ENCODE measurements at regions not wholly inside any gene's neighbourhood (a gene's known extent, or its start where the extent isn't known, plus 50 kb on each side); places are given as distances from the start of the nearest gene placed in this dataset.

DNA sequence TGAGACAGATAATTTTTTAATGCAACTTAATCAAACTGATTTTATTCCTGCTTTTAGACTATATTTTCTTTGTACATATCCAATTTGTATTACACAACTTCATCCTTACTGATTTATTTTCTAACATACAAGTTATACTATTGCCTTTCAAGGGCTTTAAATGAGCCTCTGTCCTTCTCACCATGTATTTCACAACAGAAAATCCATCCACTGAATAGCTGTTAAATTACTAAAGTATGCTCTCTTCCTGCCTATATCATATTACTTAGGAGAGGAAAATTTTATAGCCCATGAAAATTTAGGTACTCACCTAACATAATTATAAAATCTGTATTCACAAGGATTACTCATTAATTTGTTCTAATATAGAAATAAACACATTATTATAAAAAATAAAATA lies 528.6 kb downstream of the ANKRD50 start:
- Histone ChIP-seq H3K27ac (no peak overlapping the region), H3K9me3 (no peaks in the 10 kb centered on the region), H3K4me1 (no peaks in the 10 kb centered on the region), H3K36me3 (no peaks in the 10 kb centered on the region), H3K4me3 (no peak overlapping the region), H3K27me3 (no peaks in the 10 kb centered on the region)
- no peak for DNase-seq (ENCODE audit: low spot score in 2 of 2)
- TF ChIP-seq POLR2A (IDR thresholded peaks at IDR 0.05), result no peak
- no peak for TF ChIP-seq POLR2AphosphoS5 (IDR thresholded peaks at IDR 0.05)
- TF ChIP-seq, protein P1, sequence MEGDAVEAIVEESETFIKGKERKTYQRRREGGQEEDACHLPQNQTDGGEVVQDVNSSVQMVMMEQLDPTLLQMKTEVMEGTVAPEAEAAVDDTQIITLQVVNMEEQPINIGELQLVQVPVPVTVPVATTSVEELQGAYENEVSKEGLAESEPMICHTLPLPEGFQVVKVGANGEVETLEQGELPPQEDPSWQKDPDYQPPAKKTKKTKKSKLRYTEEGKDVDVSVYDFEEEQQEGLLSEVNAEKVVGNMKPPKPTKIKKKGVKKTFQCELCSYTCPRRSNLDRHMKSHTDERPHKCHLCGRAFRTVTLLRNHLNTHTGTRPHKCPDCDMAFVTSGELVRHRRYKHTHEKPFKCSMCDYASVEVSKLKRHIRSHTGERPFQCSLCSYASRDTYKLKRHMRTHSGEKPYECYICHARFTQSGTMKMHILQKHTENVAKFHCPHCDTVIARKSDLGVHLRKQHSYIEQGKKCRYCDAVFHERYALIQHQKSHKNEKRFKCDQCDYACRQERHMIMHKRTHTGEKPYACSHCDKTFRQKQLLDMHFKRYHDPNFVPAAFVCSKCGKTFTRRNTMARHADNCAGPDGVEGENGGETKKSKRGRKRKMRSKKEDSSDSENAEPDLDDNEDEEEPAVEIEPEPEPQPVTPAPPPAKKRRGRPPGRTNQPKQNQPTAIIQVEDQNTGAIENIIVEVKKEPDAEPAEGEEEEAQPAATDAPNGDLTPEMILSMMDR (IDR thresholded peaks at IDR 0.05), result no peak
- no peak for TF ChIP-seq EP300 (IDR thresholded peaks at IDR 0.05)

DNA sequence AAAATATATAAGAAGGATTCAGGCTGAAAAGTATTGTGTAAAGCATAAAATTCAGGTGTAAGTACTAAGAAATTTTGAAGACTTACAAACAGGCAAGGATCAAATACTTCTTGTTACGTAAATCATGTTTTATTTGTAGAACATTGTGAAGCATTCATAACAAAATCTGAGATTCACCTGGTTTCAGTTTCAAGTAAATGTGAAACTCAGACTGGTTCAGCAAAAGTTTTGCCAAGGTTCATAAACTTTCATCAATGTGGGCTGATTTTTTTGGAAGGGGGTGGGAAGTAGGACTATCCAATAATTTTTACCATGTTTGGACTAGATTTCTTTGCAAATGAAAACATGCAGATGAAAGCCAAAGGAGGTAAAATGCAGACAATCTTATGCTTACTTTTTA lies 527.7 kb downstream of the ANKRD50 start:
- Histone ChIP-seq H3K27ac (no peak overlapping the region), H3K27me3 (no peaks in the 10 kb centered on the region), H3K4me3 (no peak overlapping the region), H3K36me3 (no peaks in the 10 kb centered on the region), H3K4me1 (no peaks in the 10 kb centered on the region), H3K9me3 (no peaks in the 10 kb centered on the region)
- 84% methylated on average over 1 of the region's 1 CpG for WGBS
- DNase-seq (ENCODE audit: low spot score in 2 of 2), result no peak
- TF ChIP-seq POLR2A (IDR thresholded peaks at IDR 0.05), result no peak
- TF ChIP-seq, protein P1 (IDR thresholded peaks at IDR 0.05), result no peak
- no peak for TF ChIP-seq EP300 (IDR thresholded peaks at IDR 0.05)
- TF ChIP-seq POLR2AphosphoS5 (IDR thresholded peaks at IDR 0.05), result no peak

- Histone ChIP-seq H3K27ac (no peak overlapping the region), H3K4me1 (no peaks in the 10 kb centered on the region), H3K4me3 (no peak overlapping the region), H3K9me3 (no peaks in the 10 kb centered on the region), H3K36me3 (no peaks in the 10 kb centered on the region), H3K27me3 (no peaks in the 10 kb centered on the region)
- WGBS, result 65% methylated on average over 2 of the region's 2 CpGs
- TF ChIP-seq, protein P1 (IDR thresholded peaks at IDR 0.05), result no peak
- DNase-seq (ENCODE audit: low spot score in 2 of 2), result no peak
Observed at GRCh38 chr4:124188595-124188994, 523.9 kb downstream of the ANKRD50 start.

DNA sequence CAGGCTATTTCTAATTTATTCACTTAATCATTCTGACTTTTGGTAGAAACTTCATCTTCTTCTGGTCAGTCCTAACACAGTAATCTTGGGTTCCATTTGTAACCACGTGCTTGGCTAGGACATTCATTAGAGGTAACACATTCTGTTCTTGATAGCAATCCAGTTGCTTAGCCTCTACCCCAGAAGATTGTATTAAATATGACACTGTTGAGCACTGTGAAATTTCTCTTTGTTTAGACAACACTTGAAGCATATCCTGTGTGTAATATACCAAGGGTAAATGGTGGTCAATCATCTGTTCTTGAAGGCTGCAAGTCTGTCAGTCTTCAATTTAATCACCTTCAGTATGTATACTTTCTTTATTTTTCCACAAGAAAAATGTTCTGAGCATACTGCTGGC lies 523.0 kb downstream of the ANKRD50 start:
- no peaks in the 10 kb centered on the region for H3K36me3 ChIP-seq
- H3K4me3 ChIP-seq, result no peak overlapping the region
- WGBS, result 80% methylated on average over 1 of the region's 1 CpG
- H3K27ac ChIP-seq, result no peak overlapping the region
- H3K9me3 ChIP-seq, result no peaks in the 10 kb centered on the region
- TF ChIP-seq POLR2A (IDR thresholded peaks at IDR 0.05) (no peak), POLR2AphosphoS5 (IDR thresholded peaks at IDR 0.05) (no peak), EP300 (IDR thresholded peaks at IDR 0.05) (no peak)
- TF ChIP-seq, protein P1 (IDR thresholded peaks at IDR 0.05), result no peak
- no peaks in the 10 kb centered on the region for H3K4me1 ChIP-seq
- H3K27me3 ChIP-seq, result no peaks in the 10 kb centered on the region
- DNase-seq (ENCODE audit: low spot score in 2 of 2), result no peak

DNA sequence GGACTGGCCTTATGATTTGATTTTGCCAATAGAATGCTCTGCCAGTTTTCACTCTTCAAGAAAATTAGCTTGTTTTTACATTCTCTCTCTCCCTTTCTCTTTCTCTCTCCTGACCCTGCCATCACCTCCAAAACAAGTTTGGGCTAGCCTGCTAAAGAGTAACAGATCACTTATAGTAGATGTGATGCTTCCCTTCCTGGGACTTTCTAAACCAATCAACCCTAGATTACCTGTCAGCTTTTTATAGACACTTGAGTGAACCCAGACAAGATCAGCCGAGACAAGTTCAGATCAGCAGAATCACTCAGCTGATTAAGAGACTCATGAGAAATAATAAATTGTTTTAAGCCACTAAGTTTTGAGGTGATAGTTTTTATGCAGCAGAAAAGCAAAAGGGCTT lies 521.2 kb downstream of the ANKRD50 start:
- Histone ChIP-seq H3K27me3 (no peaks in the 10 kb centered on the region), H3K9me3 (no peaks in the 10 kb centered on the region), H3K36me3 (no peaks in the 10 kb centered on the region), H3K27ac (no peak overlapping the region), H3K4me3 (no peak overlapping the region), H3K4me1 (no peaks in the 10 kb centered on the region)
- DNase-seq (ENCODE audit: low spot score in 2 of 2), result no peak
- 63% methylated on average over 1 of the region's 1 CpG for WGBS
- TF ChIP-seq POLR2A (IDR thresholded peaks at IDR 0.05) (no peak), POLR2AphosphoS5 (IDR thresholded peaks at IDR 0.05) (no peak), EP300 (IDR thresholded peaks at IDR 0.05) (no peak)
- TF ChIP-seq, protein P1 (IDR thresholded peaks at IDR 0.05), result no peak

All from suprapubic skin (tissue), 4 donors.